Common myeloid progenitor, CD34-positive (primary cell): ENCODE measurements at regions not wholly inside any gene's neighbourhood (a gene's known extent, or its start where the extent isn't known, plus 50 kb on each side); places are given as distances from the start of the nearest gene placed in this dataset.

Source experiments
- CTCF ChIA-PET: fragments of 350-600 bp; sonication (Branson Sonifier 250); formaldehyde crosslinking; loops from one replicate; lab custom pipeline; 2021; ENCODE audit warnings: antibody characterized with exemption; lab: Charles Lee
- POLR2A ChIA-PET: fragments of 350-600 bp; sonication (Branson Sonifier 250); formaldehyde crosslinking; loops from one replicate; lab custom pipeline; 2021; ENCODE audit warnings: antibody characterized with exemption; lab: Charles Lee
- DNase-seq, 3 donors: peaks; one replicate each; pipeline versions ENCODE4 v3.0.0 to v3.0.0-alpha.2; 2013
- H3K27ac ChIP-seq, 2 experiments: 1 replicate in 1 of 2; 2 replicates in 1 of 2; pipeline ENCODE4 v1.7.0; 2013; ENCODE audit warnings: inconsistent platforms in 2 of 2, low read length in 2 of 2, mild to moderate bottlenecking in 2 of 2, low read depth in 1 of 2, moderate library complexity in 1 of 2; ENCODE audit not compliant: severe bottlenecking in 2 of 2, insufficient read depth in 1 of 2, poor library complexity in 1 of 2
- H3K27me3 ChIP-seq, 5 experiments: replicated peaks in 2 of 5; 1 replicate in 3 of 5; 2 replicates in 2 of 5; pipeline versions ENCODE4 v1.6.1 to v1.7.0; 2013; ENCODE audit warnings: low read length in 4 of 5, mild to moderate bottlenecking in 2 of 5, moderate library complexity in 2 of 5, inconsistent platforms in 1 of 5; ENCODE audit not compliant: insufficient read depth in 5 of 5, control insufficient read depth in 4 of 5
- H3K36me3 ChIP-seq, 4 experiments: 1 replicate in 2 of 4; 2 replicates in 2 of 4; pipeline versions ENCODE4 v1.6.1 to v1.7.0; 2013; ENCODE audit warnings: low read length in 3 of 4, control low read depth in 1 of 4, mild to moderate bottlenecking in 1 of 4; ENCODE audit not compliant: control insufficient read depth in 4 of 4, insufficient read depth in 4 of 4
- H3K4me1 ChIP-seq, 4 experiments: 1 replicate in 3 of 4; 2 replicates in 1 of 4; pipeline versions ENCODE4 v1.6.1 to v1.7.1; 2013; ENCODE audit warnings: low read length in 3 of 4, mild to moderate bottlenecking in 3 of 4, control low read depth in 1 of 4, inconsistent platforms in 1 of 4, moderate library complexity in 1 of 4; ENCODE audit not compliant: control insufficient read depth in 4 of 4, insufficient read depth in 4 of 4; ENCODE audit errors: control extremely low read depth in 1 of 4
- H3K4me3 ChIP-seq, 7 experiments: 1 replicate in 4 of 7; 2 replicates in 3 of 7; pipeline versions ENCODE4 v1.5.1 to v1.7.0; 2013; ENCODE audit warnings: mild to moderate bottlenecking in 7 of 7, low read length in 6 of 7, moderate library complexity in 6 of 7, inconsistent platforms in 2 of 7, low read depth in 2 of 7, control low read depth in 1 of 7; ENCODE audit not compliant: insufficient read depth in 4 of 7, control insufficient read depth in 1 of 7; ENCODE audit errors: extremely low read depth in 1 of 7
- H3K9me3 ChIP-seq, 5 experiments: 1 replicate in 4 of 5; 2 replicates in 1 of 5; pipeline versions ENCODE4 v1.6.1 to v1.7.1; 2013; ENCODE audit warnings: low read length in 4 of 5, mild to moderate bottlenecking in 2 of 5, inconsistent platforms in 1 of 5, low read depth in 1 of 5, moderate library complexity in 1 of 5; ENCODE audit not compliant: control insufficient read depth in 4 of 5, insufficient read depth in 2 of 5; ENCODE audit errors: control extremely low read depth in 1 of 5
- WGBS: methylation state at CpG from one replicate; pipeline ENCODE4 v1.1.5; 2013; ENCODE audit not compliant: insufficient coverage; 5-methylcytosine and 5-hydroxymethylcytosine counted together

DNA sequence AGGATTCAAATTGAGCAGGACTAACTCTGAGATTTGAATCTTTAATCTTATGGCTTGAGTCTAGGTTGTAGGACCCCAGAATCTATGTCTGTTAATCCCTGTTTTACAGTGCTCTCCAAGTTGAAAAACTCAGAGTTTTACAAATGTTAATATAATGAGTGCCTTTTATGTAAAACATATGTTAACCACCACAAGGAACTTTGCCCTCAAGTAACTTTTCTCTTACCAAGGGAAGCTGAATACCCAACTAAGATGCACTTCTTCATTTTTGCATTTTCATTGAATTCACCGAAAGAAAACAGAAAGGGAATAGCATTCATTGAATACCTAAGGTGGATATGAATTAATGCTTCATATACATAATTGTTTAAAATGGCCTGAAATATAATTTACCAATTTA lies 338.1 kb downstream of the RPRM start:
- no peaks in the 10 kb centered on the region for H3K4me1 ChIP-seq
- WGBS, result no CpG with 5 or more reads among the region's 1 CpG
- CTCF ChIA-PET, result no interaction called here
- no peaks in the 10 kb centered on the region for H3K27me3 ChIP-seq
- H3K36me3 ChIP-seq, result no peaks in the 10 kb centered on the region
- no peak overlapping the region for H3K27ac ChIP-seq
- H3K4me3 ChIP-seq, result no peak overlapping the region
- no peaks in the 10 kb centered on the region for H3K9me3 ChIP-seq
- POLR2A ChIA-PET, result no interaction called here
- no peak for DNase-seq

DNA sequence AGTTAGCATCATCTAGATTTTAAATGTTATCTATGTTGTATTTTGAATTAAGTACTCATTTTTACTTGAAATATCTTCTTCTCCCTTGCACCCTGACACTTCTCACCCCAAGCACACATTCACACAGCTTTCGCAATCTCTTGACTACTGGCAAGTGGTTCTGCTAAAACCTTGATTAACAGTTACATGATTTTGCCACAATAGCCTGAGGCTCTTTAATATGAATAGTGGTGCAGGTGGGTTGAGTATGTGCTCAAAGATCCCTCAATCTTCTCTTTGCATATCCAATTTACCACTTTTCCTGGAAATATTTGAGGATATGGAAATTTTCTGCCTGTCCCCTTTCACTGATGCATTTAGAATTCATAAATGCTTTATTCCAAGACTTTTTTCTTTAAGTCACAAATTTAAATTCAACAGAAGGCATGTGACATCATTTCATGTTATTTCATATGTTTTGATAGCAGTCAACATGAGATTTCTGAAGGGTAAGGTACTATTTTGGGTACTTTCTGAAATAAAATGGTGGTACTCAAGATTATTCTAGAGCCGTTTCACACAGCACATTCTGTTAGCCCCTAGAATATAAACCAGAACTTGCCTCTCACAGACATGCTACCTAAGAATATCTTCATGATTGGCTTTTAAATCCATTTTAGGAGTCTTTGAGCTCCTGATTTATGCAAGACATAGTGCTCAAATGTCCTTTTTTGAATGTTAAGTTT lies 339.7 kb downstream of the RPRM start:
- no peak for DNase-seq
- WGBS, result 67% methylated on average over 1 of the region's 2 CpGs
- Histone ChIP-seq H3K9me3 (no peaks in the 10 kb centered on the region), H3K27me3 (no peaks in the 10 kb centered on the region), H3K4me3 (no peak overlapping the region), H3K27ac (no peak overlapping the region), H3K4me1 (no peaks in the 10 kb centered on the region), H3K36me3 (no peaks in the 10 kb centered on the region)
- ChIA-PET POLR2A (no interaction called here), CTCF (no interaction called here)

DNA sequence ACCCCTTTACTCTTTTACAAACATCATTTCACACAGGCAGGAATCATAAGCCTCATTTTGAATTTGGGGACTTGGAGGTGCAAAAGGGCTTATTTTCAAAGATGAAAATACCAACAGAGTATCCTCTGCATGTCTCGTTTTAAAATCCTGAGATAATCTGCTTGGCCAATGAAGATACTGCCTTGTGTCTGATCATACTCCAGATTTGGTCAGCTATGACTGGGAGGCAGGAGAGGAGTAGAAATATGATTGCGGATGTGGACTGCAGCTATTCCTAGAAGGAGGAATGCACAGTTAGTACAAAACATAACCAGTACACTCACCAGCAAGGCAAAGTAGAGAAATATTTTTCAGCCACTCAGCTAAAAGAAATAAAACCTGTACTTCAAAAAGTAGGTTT lies 342.3 kb downstream of the RPRM start:
- no CpG with 5 or more reads among the region's 2 CpGs for WGBS
- ChIA-PET CTCF (no interaction called here), POLR2A (no interaction called here)

DNA sequence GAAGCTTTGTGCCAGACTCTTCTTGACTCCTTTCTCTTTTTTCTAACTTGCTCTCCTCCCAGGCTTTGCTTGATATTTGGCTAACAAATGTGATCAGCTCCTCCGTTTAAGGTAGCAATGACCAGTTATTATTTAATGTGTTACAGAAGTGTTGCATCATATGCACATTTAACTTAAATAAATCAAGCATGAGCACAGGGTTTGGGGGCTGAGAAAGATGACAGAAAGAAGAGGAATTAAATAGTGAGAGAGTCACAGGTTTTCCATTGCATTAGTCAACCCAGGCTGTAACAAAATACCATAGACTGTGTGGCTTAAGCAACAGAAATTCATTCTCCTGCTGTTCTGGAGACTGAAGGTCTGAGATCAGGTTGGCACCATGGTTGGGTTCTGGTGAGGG lies 343.8 kb downstream of the RPRM start:
- Histone ChIP-seq H3K4me3 (no peak overlapping the region), H3K27ac (no peak overlapping the region), H3K36me3 (no peaks in the 10 kb centered on the region), H3K9me3 (no peaks in the 10 kb centered on the region), H3K4me1 (no peaks in the 10 kb centered on the region), H3K27me3 (no peaks in the 10 kb centered on the region)
- ChIA-PET CTCF (no interaction called here), POLR2A (no interaction called here)
- no CpG with 5 or more reads among the region's 1 CpG for WGBS
- DNase-seq, result no peak

More for the DNA sequence above, 342.3 kb downstream of the RPRM start:
- no peaks in the 10 kb centered on the region for H3K27me3 ChIP-seq
- no peaks in the 10 kb centered on the region for H3K4me1 ChIP-seq
- H3K27ac ChIP-seq, result no peak overlapping the region
- DNase-seq, result no peak
- no peaks in the 10 kb centered on the region for H3K36me3 ChIP-seq
- no peak overlapping the region for H3K4me3 ChIP-seq
- no peaks in the 10 kb centered on the region for H3K9me3 ChIP-seq

DNA sequence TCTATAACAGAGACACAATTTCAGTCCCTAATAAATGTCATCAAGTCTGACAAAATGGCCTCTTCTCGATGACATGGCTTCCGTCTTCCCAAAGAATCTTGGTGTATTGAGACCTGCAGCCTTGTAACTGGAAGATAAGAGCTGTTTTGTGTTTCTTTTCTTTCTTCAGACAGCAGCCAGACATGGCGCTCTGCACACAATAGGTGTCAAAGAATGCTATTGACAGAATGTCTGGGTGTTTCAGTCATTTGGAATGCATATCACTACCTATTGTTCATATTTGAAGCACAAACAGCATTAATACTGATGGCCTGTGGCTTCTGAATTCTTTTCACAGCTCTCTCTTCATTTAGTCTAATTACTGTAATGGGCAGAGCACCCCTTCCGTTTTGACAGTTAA lies 344.8 kb downstream of the RPRM start:
- CTCF ChIA-PET, result no interaction called here
- WGBS, result 80% methylated on average over 1 of the region's 4 CpGs
- H3K27ac ChIP-seq, result no peak overlapping the region
- no peaks in the 10 kb centered on the region for H3K4me1 ChIP-seq
- POLR2A ChIA-PET, result no interaction called here
- H3K27me3 ChIP-seq, result no peaks in the 10 kb centered on the region
- no peak overlapping the region for H3K4me3 ChIP-seq
- no peaks in the 10 kb centered on the region for H3K36me3 ChIP-seq
- no peaks in the 10 kb centered on the region for H3K9me3 ChIP-seq
- DNase-seq, result no peak

DNA sequence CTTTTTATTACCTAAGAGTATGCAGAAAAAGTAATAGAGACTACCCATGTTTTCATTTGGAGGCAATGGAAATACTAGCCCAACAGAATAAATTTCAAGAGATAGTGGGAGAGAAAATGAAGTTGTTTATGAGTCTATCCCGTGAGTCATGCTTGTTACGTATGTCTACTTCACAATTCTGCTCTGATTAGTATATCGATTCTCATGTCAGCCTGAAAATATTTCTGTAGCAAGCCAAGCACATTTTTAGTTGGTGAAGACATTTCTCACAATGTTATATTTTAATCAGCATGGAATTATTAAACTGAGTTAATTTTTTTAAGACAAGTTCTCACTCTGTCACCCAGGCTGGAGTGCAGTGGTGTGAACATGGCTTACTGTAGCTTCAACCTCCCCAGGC lies 346.1 kb downstream of the RPRM start:
- POLR2A ChIA-PET, result no interaction called here
- Histone ChIP-seq H3K4me3 (no peak overlapping the region), H3K36me3 (no peaks in the 10 kb centered on the region), H3K27ac (no peak overlapping the region), H3K27me3 (no peaks in the 10 kb centered on the region), H3K4me1 (no peaks in the 10 kb centered on the region), H3K9me3 (no peaks in the 10 kb centered on the region)
- CTCF ChIA-PET, result no interaction called here
- 100% methylated on average over 2 of the region's 3 CpGs for WGBS
- DNase-seq, result no peak

DNA sequence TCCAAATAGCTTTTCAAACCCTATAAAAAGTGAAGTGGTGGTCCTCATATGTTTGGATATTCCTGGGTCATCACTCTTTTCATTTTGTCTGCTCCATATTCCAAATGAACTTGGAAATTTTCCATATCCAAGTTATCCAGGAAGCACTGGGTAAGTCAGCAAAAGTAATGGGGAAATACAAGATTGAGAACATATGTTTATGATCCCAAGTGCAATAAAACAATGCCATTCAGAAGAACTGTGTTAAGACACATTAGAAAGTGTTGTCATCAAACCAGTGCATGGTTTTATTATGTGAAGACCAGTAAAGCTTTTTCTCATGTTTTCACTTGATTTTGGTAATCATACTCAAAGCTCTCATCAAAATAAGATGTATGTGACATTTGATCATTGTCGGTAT lies 363.4 kb downstream of the RPRM start:
- ChIA-PET POLR2A (no interaction called here), CTCF (no interaction called here)
- H3K27me3 ChIP-seq, result no peaks in the 10 kb centered on the region
- H3K27ac ChIP-seq, result no peak overlapping the region
- no peak for DNase-seq
- H3K4me1 ChIP-seq, result no peaks in the 10 kb centered on the region
- no peaks in the 10 kb centered on the region for H3K36me3 ChIP-seq
- no peaks in the 10 kb centered on the region for H3K9me3 ChIP-seq
- WGBS, result 100% methylated on average over 1 of the region's 1 CpG
- H3K4me3 ChIP-seq, result no peak overlapping the region
